HG02610 (cell line): ENCODE measurements at regions not wholly inside any gene's neighbourhood (a gene's known extent, or its start where the extent isn't known, plus 50 kb on each side); places are given as distances from the start of the nearest gene placed in this dataset.
"Not testable (repeated sequence)": the region's sequence is repeated elsewhere in the genome, so short reads cannot be mapped to it uniquely, and the experiment has no call there.

Source experiments
- ATAC-seq: cut with Tn5 transposase; IDR thresholded peaks from one replicate; pipeline ENCODE4 v1.9.1; 2021; ENCODE audit warnings: mild to moderate bottlenecking, moderate library complexity; ENCODE audit not compliant: unreplicated experiment

DNA sequence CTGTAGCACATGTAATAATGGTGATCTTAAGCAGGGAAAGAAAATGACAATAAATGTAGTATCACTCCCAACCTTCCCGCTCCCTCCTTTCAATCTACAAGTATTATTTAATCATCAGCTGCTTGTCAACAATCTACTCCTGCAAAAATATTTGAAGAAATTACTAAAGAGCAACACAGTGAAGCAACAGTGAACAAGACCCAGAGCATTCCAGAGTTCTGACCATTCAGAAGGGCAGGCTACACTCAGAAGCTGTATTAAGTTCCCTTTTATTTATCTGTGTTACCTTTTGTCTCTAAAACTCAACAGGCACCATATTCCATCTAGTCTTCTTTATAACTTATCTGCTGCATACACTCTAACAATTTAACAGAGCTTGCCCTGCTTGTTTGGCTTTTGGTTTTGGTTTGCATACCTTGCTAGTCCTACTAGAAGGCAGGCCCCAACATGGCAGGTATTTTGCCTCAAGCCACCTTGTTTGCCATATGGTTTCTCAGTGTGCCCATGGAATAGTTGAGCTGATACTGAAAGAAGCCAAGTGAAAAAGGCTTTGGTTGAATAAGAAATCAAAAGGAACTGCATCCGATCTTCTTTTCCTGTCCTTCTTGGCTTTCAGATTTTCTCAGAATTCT lies 253.9 kb downstream of the CEMIP2 start:
- ATAC-seq: no peak

DNA sequence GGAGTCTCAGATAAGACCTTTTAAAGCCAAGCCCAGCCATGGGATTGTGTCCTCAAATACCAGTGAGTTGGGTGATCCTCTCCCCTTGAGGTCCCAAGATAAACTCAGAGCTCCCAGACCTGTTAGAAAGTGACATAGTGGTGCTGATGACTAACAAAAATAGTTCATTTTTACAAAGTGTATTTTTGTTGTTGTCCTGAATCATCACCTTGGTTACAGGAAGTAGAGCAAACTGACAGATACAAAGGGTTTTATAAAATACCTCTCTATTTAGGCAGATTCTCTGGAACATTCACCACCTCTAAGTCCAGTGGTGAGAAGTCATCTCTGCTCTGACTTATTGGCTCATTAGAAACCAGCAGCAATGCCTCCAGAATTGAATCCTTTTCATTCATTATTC lies 259.3 kb downstream of the CEMIP2 start:
- ATAC-seq: no peak

DNA sequence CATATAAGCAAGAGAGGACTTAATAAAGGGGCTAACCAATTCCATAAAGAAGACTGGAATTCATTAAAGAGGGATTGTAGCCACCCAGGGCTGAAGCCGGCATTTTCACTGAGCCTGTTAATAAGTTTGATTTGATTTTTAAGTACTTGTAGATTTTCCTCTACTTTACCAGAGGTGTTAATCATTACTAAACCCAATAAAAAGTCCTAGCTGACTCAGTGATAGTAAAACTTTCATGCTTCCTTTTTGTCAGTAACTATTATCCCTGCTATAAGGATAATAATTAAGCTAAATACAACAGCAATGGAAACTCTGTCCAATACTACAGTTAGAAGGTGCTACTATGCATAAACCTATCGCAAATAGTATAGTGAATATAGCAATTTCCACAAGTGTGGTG lies 260.2 kb downstream of the CEMIP2 start:
- not testable (repeated sequence) for ATAC-seq

GRCh38 chr9:71506821-71507220 lies 261.5 kb downstream of the CEMIP2 start:
- ATAC-seq: no peak

DNA sequence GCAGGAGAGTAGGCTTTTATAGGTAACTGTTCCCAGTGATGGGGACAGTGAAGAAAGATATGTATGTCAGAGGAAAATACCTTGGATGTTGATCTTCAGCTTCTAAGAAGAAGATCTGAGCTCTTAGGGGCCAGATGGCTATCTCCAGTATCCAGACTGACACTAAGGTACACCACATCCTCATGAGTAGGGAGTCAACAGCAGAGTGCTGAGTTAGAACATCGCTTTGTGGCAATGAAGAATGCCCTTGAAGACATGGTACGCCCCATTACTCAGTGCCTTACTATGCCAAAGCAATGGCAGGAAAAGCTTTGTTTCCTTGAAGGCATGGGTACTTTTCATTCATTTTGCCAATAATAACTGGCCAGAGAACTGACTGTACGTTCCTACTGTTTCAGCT lies 263.7 kb downstream of the CEMIP2 start:
- no peak for ATAC-seq

GRCh38 chr9:71498691-71499090 lies 269.6 kb downstream of the CEMIP2 start:
- ATAC-seq: no peak

- ATAC-seq: no peak
Observed at GRCh38 chr9:71490810-71491209, 277.5 kb downstream of the CEMIP2 start.

GRCh38 chr9:71487061-71487460 lies 281.3 kb downstream of the CEMIP2 start:
- ATAC-seq: no peak

- no peak for ATAC-seq
Observed at GRCh38 chr9:71485326-71485725, 283.0 kb downstream of the CEMIP2 start.

DNA sequence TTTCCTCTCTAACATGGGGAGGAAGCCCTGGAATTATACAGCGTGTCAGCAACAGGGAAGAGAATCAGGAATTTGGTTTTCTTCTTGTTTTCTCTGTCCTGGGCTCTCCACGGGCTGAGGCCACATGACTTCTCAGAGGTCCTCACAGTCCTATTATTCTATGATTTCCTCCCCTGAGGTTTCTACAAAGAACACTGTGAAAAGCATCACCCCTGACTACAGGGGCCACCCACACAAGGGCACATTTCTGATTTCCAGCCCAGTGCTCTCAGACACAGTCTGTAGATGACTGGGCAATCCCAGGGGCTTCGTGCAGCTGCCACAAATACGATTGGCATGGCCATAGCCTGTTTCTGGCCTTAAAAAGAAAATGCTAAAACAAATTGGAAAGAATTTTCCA lies 284.9 kb downstream of the CEMIP2 start:
- ATAC-seq: no peak

- ATAC-seq: no peak
Observed at GRCh38 chr9:71479621-71480020, 288.7 kb downstream of the CEMIP2 start.

- no peak for ATAC-seq
Observed at GRCh38 chr9:71472400-71472799, 295.9 kb downstream of the CEMIP2 start.

GRCh38 chr9:71465392-71465791 lies 302.9 kb downstream of the CEMIP2 start:
- no peak for ATAC-seq

DNA sequence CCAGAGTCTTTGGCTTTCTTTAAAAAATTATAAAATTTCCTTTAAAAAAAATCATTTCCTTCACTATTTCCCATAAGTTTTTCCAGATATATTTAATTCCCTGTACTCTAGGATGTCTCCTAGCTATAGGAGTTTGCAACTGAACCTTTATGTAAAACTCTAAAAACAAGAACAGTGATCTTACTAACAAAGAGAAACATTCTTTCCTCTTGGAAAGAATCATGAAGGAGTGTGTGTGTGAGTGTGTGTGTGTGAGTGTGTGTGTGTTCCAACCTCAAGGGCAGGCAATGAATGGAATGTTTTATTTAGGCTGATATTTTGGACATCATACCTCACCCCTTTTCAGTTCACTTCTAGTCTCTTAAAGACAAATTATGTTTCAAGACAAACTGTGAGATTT lies 309.2 kb downstream of the CEMIP2 start:
- ATAC-seq: no peak

DNA sequence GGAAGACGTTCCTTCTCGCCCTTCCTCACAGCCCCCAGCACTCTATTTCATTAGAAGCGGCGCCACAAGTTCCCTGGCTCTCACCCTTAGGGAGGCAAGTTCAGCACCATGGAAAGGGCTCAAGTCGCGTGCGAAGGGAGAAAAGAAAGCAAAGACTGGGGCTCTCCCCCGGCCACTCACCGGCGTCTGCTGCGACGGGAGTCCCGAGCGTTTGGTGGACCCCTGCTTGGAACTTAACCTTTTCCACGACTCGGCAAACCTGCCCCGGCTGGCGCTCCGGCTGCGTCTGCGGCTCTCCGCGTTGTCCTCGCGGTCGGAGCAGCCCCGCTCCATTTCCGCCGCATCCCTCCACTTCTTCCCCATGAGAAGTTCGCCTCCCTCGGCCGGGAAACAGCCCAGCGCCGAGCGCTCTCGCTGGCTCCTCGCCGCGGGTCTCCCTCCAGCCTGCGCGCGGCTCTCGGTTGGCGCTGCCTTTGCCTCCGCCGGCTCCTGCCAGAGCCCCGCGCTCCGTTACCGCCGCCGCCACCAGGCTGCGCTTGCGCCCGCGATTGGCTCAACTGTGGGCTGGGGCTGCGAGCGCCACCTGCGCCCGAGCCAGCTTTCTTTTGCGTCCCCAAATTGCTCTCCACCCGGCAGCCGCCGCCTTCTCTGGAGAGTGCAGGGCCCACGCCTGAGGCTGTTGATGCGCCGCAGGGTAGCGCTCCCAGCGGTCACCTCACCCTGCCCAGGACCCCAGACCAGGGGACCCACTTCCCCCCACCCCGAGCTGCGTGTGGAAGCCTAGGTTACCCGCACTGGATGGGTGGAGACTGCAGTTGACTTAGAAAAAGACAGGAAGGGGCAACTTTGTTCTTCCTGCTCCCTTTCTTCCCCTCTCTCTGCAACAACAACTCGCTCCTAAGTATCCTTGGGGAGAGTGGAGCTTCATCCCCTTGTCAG lies 321.6 kb downstream of the CEMIP2 start:
- ATAC-seq: peak; percentile 77

DNA sequence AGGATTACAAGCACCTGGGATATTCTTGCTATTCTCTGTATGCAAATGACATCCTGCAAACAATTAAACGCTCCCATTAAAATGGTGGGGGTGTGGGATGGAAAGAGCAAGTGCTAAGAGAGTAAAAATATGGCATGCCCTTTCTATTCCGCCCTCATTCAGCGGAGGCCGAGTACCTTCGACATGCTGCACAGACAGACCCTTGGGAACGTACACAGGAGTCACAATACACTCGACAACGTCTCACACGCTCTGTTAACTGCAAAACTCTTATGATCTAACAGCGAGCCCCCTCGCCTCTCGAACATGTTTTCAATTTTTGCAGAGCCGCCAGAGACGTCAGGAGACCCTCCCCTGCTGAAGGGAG lies 322.2 kb downstream of the CEMIP2 start:
- no peak for ATAC-seq

DNA sequence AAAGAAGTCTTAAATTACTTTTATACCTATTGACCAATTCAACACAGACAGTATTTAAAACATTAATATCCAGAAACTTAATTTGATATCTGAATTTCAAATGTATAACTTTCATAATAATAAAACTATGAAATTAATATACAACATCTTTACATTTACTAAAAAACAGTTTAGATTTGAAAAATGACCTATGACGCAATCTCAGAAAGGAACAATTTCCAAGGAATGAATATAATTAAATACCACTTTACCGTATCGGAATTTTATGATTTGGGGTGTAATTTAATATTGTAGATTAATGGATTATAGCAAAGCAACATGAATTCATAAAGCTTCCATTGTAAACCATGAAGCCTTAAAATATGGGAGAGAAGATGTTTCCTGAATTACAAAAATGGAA lies 321.5 kb upstream of the TRPM3 start:
- ATAC-seq: no peak

DNA sequence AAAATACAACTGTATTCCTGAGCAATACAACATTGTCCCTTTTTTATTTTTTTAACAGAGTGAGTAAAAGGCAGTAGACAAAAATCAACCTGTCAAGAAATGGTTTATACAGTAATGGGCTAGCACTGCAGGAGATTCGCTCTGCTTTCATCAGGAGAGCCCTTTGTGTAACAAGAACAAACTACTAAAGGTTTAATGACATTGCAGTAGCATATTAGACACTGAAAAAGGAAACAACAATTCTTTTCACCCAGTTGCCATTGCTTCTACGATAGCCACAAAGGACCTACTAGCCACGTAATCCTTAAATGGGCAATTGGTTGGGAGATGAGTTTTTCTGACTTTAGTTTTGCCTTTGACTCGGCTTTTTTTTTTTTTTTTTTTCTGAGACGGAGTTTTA lies 319.8 kb upstream of the TRPM3 start:
- ATAC-seq: no peak

GRCh38 chr9:71431931-71432330 lies 310.5 kb upstream of the TRPM3 start:
- ATAC-seq: no peak

DNA sequence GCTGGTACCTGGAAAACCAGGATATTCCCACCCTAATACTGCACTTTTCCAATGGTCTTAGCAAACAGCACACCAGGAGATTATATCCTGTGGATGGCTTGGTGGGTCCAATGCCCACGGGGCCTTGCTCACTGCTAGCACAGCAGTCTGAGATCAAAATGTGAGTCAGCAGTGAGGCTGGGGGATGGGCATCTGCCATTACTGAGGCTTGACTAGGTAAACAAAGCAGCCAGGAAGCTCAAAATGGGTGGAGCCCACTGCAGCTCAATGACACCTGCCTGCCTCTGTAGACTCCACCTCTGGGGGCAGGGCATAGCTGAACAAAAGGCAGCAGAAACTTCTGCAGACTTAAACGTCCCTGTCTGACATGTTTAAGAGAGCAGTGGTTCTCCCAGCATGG lies 285.9 kb upstream of the TRPM3 start:
- ATAC-seq: not testable (repeated sequence)

DNA sequence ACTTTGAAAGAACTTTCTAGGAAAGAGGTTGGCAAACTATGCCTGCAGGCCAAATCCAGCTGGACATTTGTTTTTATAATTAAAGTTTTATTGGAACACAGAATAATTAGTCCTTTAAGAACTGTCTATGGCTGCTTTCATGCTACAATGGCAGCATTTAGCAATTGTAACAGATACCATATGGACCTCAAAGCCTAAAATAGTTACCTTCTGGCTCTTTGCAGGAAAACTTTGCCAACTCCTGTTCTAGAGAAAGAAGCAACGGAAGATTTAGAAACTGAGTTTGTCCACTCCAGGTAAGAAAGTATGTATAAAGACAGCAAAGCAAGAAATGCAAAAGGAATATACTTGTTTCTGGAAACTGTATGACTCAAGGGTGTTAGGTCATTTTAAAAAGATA lies 281.7 kb upstream of the TRPM3 start:
- no peak for ATAC-seq

DNA sequence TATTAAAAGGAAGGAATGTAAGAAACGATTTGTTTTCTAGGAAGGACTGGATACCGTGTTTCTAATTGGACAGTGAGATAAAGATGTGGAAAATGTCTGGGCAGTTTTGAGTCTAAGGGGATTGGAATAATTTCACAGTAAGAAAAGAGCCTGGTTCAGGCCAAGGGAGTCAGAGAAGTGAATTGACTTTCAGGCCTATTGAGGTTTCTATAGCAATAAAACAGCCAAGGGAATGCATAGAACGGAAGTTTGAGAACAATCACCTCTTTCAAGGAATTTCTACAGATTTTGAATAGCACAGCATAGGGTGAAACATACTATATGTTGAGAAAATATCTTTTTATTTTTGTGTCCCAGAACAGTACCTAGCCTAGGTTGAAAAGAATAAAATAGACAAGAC lies 271.6 kb upstream of the TRPM3 start:
- no peak for ATAC-seq
